Adipocyte (in vitro differentiated cells): ENCODE measurements at regions not wholly inside any gene's neighbourhood (a gene's known extent, or its start where the extent isn't known, plus 50 kb on each side); places are given as distances from the start of the nearest gene placed in this dataset.
"Not testable (repeated sequence)": the region's sequence is repeated elsewhere in the genome, so short reads cannot be mapped to it uniquely, and the experiment has no call there.

ENCODE experiments used
- DNase-seq: peaks from one replicate; pipeline ENCODE4 v3.0.0-alpha.2; 2015; ENCODE audit warnings: low read depth
- H3K27me3 ChIP-seq: replicated peaks from 2 replicates; pipeline ENCODE4 v1.7.0; 2013; ENCODE audit warnings: mild to moderate bottlenecking, low read length, moderate library complexity; ENCODE audit not compliant: control insufficient read depth, insufficient read depth
- H3K36me3 ChIP-seq: 2 replicates; pipeline ENCODE4 v1.7.0; 2013; ENCODE audit warnings: low read length, mild to moderate bottlenecking, moderate library complexity; ENCODE audit not compliant: control insufficient read depth, insufficient read depth, severe bottlenecking
- H3K4me1 ChIP-seq: 2 replicates; pipeline ENCODE4 v1.7.0; 2013; ENCODE audit warnings: mild to moderate bottlenecking, low read length, moderate library complexity; ENCODE audit not compliant: control insufficient read depth, insufficient read depth
- H3K4me3 ChIP-seq: 2 replicates; pipeline ENCODE4 v1.7.0; 2013; ENCODE audit warnings: mild to moderate bottlenecking, low read length, moderate library complexity
- H3K9ac ChIP-seq: 2 replicates; pipeline ENCODE4 v1.7.0; 2013; ENCODE audit warnings: mild to moderate bottlenecking, low read length, moderate library complexity
- H3K9me3 ChIP-seq: 2 replicates; pipeline ENCODE4 v1.7.0; 2013; ENCODE audit warnings: mild to moderate bottlenecking, low read length, moderate library complexity; ENCODE audit not compliant: control insufficient read depth

GRCh38 chr16:25390761-25391160 lies 133.1 kb upstream of the ZKSCAN2 start:
- no peaks in the 10 kb centered on the region for H3K4me1 ChIP-seq
- no peak overlapping the region for H3K9ac ChIP-seq
- no peak overlapping the region for H3K4me3 ChIP-seq
- no peaks in the 10 kb centered on the region for H3K27me3 ChIP-seq
- DNase-seq: no peak
- peaks cover 6% of the 10 kb centered on the region for H3K9me3 ChIP-seq
- no peaks in the 10 kb centered on the region for H3K36me3 ChIP-seq

DNA sequence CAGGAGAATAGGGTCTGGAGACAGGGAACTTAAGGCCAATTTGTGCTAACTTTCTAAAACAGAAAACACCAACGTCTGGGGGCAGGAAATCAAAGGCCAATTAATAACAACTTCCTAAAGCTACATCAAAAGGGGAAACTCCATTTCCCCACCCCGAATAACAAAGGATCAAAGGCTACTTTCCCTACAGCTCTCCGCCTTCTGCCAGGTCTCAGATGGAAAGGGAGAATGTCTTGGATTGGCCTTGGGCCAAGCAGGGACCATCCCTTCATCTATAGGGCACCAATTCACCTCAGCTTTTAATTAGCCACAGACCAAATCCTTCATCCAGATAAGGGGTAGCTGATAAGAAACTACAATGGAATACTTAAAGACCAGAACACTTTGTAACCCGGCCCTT lies 116.9 kb upstream of the ZKSCAN2 start:
- H3K4me1 ChIP-seq: no peaks in the 10 kb centered on the region
- H3K9ac ChIP-seq: no peak overlapping the region
- peaks cover 3% of the 10 kb centered on the region for H3K9me3 ChIP-seq
- no peak for DNase-seq
- no peak overlapping the region for H3K4me3 ChIP-seq
- H3K27me3 ChIP-seq: no peaks in the 10 kb centered on the region
- H3K36me3 ChIP-seq: no peaks in the 10 kb centered on the region

DNA sequence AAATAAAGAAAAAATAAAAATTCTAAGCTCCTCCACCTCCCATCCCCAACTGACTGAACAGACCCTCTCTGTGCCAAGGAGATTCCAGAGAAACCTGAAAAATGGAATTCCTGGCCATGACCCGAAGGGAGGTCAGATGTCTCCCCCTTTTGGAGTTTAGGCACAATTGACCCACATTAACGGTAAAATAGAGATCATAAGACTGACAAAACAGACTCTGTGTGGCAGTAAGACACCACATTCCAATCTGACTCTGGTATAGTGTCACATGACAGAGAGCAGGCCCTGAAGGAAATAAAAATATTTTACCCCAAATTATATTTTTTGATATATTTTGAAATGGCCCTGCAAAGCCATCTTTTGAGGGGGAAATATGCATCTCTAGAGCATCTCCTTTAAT lies 115.1 kb upstream of the ZKSCAN2 start:
- no peak overlapping the region for H3K9ac ChIP-seq
- DNase-seq: no peak
- no peaks in the 10 kb centered on the region for H3K36me3 ChIP-seq
- H3K9me3 ChIP-seq: no peaks in the 10 kb centered on the region
- no peaks in the 10 kb centered on the region for H3K4me1 ChIP-seq
- H3K27me3 ChIP-seq: no peaks in the 10 kb centered on the region
- no peak overlapping the region for H3K4me3 ChIP-seq

DNA sequence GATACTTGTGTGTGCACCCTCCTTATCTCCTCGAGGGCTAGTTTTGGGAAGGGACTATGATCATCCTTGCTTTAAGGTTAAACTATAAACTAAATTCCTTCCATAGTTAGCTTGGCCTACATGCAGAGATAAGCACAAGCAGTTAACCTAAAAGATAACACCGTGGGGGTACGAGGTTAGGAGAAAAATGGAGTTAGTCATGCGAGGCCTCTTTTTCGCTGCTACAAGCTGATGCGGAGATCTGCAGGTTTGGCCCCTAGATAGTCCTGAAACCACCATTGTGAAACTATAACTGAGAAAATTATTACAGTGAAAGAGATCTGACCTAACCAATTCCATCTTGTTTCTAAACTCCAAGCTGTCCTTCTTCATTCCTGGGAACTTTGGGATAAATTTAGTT lies 113.7 kb upstream of the ZKSCAN2 start:
- H3K9ac ChIP-seq: no peak overlapping the region
- no peaks in the 10 kb centered on the region for H3K4me1 ChIP-seq
- DNase-seq: no peak
- no peak overlapping the region for H3K4me3 ChIP-seq
- H3K36me3 ChIP-seq: no peaks in the 10 kb centered on the region
- no peaks in the 10 kb centered on the region for H3K9me3 ChIP-seq
- no peaks in the 10 kb centered on the region for H3K27me3 ChIP-seq

GRCh38 chr16:25370541-25370940 lies 112.9 kb upstream of the ZKSCAN2 start:
- Histone ChIP-seq H3K4me3 (no peak overlapping the region), H3K4me1 (no peaks in the 10 kb centered on the region), H3K36me3 (no peaks in the 10 kb centered on the region), H3K27me3 (no peaks in the 10 kb centered on the region), H3K9me3 (no peaks in the 10 kb centered on the region), H3K9ac (no peak overlapping the region)
- no peak for DNase-seq

DNA sequence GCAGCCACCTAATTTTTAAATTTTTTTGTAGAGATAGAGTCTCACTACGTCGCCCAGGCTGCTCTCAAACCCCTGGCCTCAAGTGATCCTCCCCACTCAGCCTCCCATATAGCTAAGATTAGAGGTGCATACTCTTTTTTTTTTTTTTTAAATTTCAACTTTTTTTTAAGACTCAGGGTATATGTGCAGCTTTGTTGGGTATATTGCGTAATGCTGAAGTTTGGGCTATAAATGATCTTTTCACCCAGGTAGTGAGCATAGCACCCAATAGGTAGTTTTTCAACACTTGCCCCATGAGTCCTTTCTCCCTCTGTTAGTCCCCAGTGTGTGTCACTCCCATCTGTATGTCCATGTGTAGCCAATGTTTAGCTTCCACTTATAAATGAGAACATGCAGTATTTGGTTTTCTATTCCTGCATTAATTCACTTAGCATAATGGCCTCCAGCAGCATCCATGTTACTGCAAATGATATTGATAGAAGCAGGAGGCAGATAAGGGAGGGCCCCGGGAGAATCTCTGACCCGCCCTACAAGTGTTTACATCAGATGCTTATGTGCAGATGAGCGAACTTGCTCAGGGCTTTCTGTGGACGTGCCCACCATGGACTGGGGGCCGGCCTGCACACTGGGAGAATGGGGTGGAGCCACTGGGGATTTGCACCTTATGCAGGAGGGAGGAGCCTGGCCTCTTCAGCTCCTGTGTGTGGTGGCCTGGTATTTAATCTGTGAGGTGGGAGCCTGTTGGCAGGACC lies 110.3 kb upstream of the ZKSCAN2 start:
- Histone ChIP-seq H3K4me1 (no peaks in the 10 kb centered on the region), H3K36me3 (no peaks in the 10 kb centered on the region), H3K4me3 (no peak overlapping the region), H3K9ac (no peak overlapping the region), H3K27me3 (no peaks in the 10 kb centered on the region), H3K9me3 (no peaks in the 10 kb centered on the region)
- no peak for DNase-seq

GRCh38 chr16:25366078-25366477 lies 108.4 kb upstream of the ZKSCAN2 start:
- no peaks in the 10 kb centered on the region for H3K27me3 ChIP-seq
- H3K36me3 ChIP-seq: no peaks in the 10 kb centered on the region
- no peaks in the 10 kb centered on the region for H3K9me3 ChIP-seq
- DNase-seq: no peak
- H3K4me1 ChIP-seq: no peaks in the 10 kb centered on the region
- no peak overlapping the region for H3K9ac ChIP-seq
- no peak overlapping the region for H3K4me3 ChIP-seq

DNA sequence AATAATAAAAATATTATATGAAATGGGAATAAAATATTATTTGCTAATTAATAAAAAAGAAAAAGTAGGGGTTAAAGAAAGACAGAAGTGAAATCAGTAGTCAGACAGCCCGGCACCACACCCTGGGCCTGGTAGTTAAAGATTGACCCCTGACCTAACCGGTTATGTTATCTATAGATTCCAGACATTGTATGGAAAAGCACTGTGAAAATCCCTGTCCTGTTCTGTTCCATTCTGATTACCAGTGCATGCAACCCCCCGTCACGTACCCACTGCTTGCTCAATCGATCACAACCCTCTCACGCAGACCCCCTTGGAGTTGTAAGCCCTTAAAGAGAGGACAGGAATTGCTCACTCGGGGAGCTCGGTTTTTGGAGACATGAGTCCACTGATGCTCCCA lies 101.9 kb upstream of the ZKSCAN2 start:
- H3K9ac ChIP-seq, DNase-seq: not testable (repeated sequence)

GRCh38 chr16:25344006-25344405 lies 86.4 kb upstream of the ZKSCAN2 start:
- no peak for DNase-seq

More for the DNA sequence above, 101.9 kb upstream of the ZKSCAN2 start:
- not testable (repeated sequence) for H3K36me3 ChIP-seq, H3K27me3 ChIP-seq, H3K4me1 ChIP-seq, H3K4me3 ChIP-seq, H3K9me3 ChIP-seq

DNA sequence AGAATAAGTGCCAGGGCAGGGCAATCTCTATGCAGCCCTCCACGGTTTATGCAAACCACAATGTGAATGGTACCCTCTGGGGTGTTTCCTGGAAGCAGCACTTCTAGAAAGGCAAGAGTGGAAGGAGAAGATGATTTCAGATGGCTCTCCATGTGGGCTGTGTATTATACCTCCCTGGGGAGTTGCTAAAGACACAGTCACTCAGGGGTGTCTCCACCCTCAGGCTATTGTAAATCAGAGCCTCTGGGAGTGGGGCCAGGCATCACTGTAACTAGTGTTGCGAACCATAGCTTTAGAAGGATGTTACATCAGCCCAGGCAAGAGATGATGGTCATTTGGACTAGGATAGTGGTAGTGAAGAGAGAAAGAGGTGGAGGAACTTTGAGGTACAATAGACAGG lies 83.3 kb upstream of the ZKSCAN2 start:
- no peaks in the 10 kb centered on the region for H3K36me3 ChIP-seq
- H3K9ac ChIP-seq: no peak overlapping the region
- H3K4me1 ChIP-seq: no peaks in the 10 kb centered on the region
- DNase-seq: no peak
- H3K9me3 ChIP-seq: no peaks in the 10 kb centered on the region
- H3K27me3 ChIP-seq: no peaks in the 10 kb centered on the region
- H3K4me3 ChIP-seq: no peak overlapping the region

More at GRCh38 chr16:25344006-25344405, 86.4 kb upstream of the ZKSCAN2 start:
- Histone ChIP-seq H3K36me3 (no peaks in the 10 kb centered on the region), H3K27me3 (no peaks in the 10 kb centered on the region), H3K4me3 (no peak overlapping the region), H3K9ac (no peak overlapping the region), H3K4me1 (no peaks in the 10 kb centered on the region), H3K9me3 (no peaks in the 10 kb centered on the region)

DNA sequence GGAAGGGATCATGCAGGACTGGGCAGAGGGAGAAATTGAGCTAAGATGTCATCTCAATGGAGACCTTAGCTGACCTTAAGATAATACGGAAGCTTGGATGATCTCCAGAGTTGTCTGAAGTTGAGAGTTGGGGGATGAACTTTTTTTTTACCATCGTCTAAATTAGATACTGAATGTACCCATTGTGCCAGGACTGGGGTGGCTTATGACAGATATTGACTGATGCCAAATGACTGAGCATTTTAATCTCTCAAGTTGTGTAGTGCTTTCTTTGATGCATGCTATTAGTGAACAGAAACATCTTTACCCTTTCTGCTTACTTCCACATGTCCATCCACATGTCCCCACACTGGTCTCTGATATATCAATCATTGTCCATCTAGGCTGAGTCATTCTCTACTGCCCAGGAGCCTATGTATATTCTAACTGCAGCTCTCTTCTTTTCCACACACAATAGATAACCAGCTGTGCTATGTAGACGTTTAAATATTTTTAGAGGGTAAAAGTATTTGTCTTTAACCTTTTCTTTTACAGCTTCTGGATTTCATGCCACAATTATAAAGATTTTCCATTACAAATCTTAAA lies 60.2 kb upstream of the ZKSCAN2 start:
- Histone ChIP-seq H3K36me3 (no peaks in the 10 kb centered on the region), H3K9me3 (peaks cover 30% of the 10 kb centered on the region), H3K4me3 (no peak overlapping the region), H3K27me3 (no peaks in the 10 kb centered on the region), H3K4me1 (no peaks in the 10 kb centered on the region), H3K9ac (no peak overlapping the region)
- DNase-seq: no peak

GRCh38 chr16:25311950-25312349 lies 54.3 kb upstream of the ZKSCAN2 start:
- no peaks in the 10 kb centered on the region for H3K4me1 ChIP-seq
- peaks cover 29% of the 10 kb centered on the region for H3K9me3 ChIP-seq
- no peaks in the 10 kb centered on the region for H3K27me3 ChIP-seq
- DNase-seq: no peak
- H3K36me3 ChIP-seq: no peaks in the 10 kb centered on the region
- no peak overlapping the region for H3K9ac ChIP-seq
- no peak overlapping the region for H3K4me3 ChIP-seq
